Mesodermal cell (in vitro differentiated cells): ENCODE measurements at regions not wholly inside any gene's neighbourhood (a gene's known extent, or its start where the extent isn't known, plus 50 kb on each side); places are given as distances from the start of the nearest gene placed in this dataset.

Experiments used
- H3K27ac ChIP-seq: 2 replicates; pipeline ENCODE4 v1.7.0; 2013; ENCODE audit warnings: mild to moderate bottlenecking, low read depth, low read length, moderate library complexity; ENCODE audit not compliant: severe bottlenecking
- H3K36me3 ChIP-seq: 2 replicates; pipeline ENCODE4 v1.7.1; 2013; ENCODE audit warnings: mild to moderate bottlenecking, low read length, moderate library complexity; ENCODE audit not compliant: control insufficient read depth, insufficient read depth
- H3K4me1 ChIP-seq: one replicate; pipeline ENCODE4 v1.7.1; 2013; ENCODE audit warnings: mild to moderate bottlenecking, low read length; ENCODE audit not compliant: insufficient read depth, control insufficient read depth, poor library complexity, severe bottlenecking
- H3K4me3 ChIP-seq: 2 replicates; pipeline ENCODE4 v1.7.0; 2013; ENCODE audit warnings: low read length, control low read depth, mild to moderate bottlenecking; ENCODE audit not compliant: insufficient read depth, poor library complexity, severe bottlenecking; ENCODE audit errors: extremely low read depth
- H3K9me3 ChIP-seq: 2 replicates; pipeline ENCODE4 v1.7.1; 2013; ENCODE audit warnings: mild to moderate bottlenecking, low read length, moderate library complexity; ENCODE audit not compliant: control insufficient read depth
- WGBS, 2 experiments: methylation state at CpG; one replicate each; pipeline ENCODE4 v1.1.5; 2013; ENCODE audit warnings: missing lambda C conversion rate in 2 of 2; ENCODE audit not compliant: insufficient coverage in 2 of 2; 5-methylcytosine and 5-hydroxymethylcytosine counted together

DNA sequence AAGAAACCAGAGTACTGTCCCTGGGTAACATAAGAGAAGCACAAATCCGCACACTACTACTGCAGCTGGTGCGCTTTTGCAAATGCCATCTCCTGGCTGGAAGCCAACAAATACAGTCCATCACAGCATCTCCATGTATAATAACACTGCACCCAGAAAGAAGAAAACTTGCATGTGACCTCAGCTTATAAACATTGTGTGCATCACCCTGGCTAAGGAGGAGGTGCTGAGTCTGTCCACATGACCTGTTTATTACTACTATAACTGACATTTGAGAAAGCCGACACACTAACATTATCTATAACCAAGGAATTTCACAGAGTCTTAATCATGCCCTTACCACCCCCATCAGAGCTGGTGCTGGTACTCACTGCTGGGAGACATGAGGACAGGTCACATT lies 516.8 kb downstream of the CFAP47 start:
- no peaks in the 10 kb centered on the region for H3K36me3 ChIP-seq
- H3K9me3 ChIP-seq: no peaks in the 10 kb centered on the region
- WGBS, 2 experiments: 100% methylated on average over 2 of the region's 3 CpGs; no CpG with 5 or more reads in 1 of the 2 experiments
- H3K4me3 ChIP-seq: no peak overlapping the region
- H3K27ac ChIP-seq: no peak overlapping the region
- H3K4me1 ChIP-seq: no peaks in the 10 kb centered on the region

DNA sequence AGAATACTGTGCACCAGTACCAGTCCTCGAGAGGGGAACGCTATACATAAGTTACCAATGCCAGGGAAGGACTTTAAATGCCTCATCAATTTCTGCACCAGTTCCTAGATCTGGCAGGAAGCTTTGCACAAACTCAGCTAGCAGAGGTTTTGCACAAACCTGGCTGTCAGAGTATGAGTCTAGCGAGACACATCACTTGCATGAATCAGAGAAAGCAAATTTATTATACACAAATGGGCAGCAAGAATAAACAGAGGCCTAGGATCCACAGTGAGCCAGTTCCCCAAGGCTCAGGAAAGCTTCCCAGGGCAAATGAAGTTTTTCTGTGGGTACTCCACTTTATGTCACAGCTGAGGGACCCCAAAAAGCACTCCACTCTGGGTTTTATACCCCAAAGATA lies 523.5 kb downstream of the CFAP47 start:
- H3K27ac ChIP-seq: no peak overlapping the region
- no peaks in the 10 kb centered on the region for H3K36me3 ChIP-seq
- no peaks in the 10 kb centered on the region for H3K9me3 ChIP-seq
- no peaks in the 10 kb centered on the region for H3K4me1 ChIP-seq
- no peak overlapping the region for H3K4me3 ChIP-seq
- WGBS, 2 experiments: 80% methylated on average over 2 of the region's 3 CpGs; no CpG with 5 or more reads in 1 of the 2 experiments

DNA sequence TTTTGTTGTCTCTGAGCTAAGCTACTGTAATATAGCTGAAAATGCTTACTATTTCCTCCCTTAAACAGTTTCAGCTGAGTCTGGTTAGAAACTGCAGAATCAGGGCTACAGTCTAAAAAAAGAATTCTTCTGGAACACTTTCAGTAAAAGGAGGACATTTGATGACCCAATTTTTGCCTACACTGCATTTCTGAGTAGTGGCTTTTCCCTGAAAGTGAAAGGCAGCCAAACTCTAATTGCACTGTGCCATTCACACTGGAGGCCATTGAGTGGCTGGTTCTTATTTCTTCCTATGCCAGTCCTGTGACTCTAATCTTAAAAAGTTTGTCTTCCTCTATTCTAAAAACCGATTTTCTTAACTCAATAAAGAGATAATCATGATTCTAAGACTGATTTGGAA lies 526.0 kb downstream of the CFAP47 start:
- no peaks in the 10 kb centered on the region for H3K9me3 ChIP-seq
- no peak overlapping the region for H3K4me3 ChIP-seq
- no peak overlapping the region for H3K27ac ChIP-seq
- no peaks in the 10 kb centered on the region for H3K4me1 ChIP-seq
- no peaks in the 10 kb centered on the region for H3K36me3 ChIP-seq
- no CpG with 5 or more reads among the region's 1 CpG for WGBS, 2 experiments

DNA sequence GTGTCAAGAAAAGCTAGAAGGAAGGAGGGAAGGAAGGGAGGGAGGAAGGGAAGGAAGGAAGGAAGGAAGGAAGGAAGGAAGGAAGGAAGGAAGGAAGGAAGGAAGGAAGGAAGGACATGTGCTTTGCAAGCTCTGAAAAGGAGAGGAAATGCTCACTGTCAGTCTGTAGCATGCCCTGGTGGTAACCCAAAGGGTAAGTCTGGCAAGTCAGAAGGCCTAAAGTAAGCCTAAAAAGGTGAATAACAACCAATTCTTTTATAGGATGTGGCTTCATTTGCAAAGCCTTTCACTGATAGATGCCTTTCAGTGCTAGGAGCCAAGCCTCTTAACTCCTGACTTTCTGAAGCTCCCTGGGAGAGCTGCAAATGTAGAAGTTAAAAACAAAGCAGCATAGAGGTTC lies 542.6 kb downstream of the CFAP47 start:
- Histone ChIP-seq H3K27ac (no peak overlapping the region), H3K4me3 (no peak overlapping the region), H3K4me1 (no peaks in the 10 kb centered on the region), H3K36me3 (no peaks in the 10 kb centered on the region), H3K9me3 (no peaks in the 10 kb centered on the region)

DNA sequence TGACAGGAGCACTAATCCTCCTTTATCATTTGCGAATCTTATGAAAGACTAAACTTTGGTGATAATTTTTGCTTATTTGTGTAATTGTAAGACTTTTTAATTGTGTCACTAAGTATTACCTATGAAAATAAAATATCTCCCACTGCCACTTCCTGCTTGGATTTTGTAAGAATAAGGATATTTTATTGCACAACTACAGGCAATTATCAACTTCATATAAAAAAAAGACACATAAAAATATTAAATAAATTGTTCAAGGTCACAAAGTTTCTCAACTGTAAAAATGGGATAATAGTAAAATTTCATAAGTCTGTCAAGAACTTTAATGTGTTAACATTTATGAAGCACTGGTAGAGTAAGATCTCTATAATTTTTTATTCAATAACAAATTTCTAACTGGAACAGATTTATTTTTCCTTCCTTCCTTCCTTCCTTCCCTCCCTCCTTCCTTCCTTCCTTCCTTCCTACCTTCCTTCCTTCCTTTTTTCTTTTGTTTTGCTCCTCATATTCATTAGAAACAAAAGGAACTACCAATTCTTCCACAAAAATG lies 527.6 kb upstream of the FAM47C start:
- no peaks in the 10 kb centered on the region for H3K36me3 ChIP-seq
- no CpG with 5 or more reads among the region's 1 CpG for WGBS, 2 experiments
- H3K4me1 ChIP-seq: no peaks in the 10 kb centered on the region
- no peak overlapping the region for H3K4me3 ChIP-seq
- H3K9me3 ChIP-seq: no peaks in the 10 kb centered on the region
- no peak overlapping the region for H3K27ac ChIP-seq

DNA sequence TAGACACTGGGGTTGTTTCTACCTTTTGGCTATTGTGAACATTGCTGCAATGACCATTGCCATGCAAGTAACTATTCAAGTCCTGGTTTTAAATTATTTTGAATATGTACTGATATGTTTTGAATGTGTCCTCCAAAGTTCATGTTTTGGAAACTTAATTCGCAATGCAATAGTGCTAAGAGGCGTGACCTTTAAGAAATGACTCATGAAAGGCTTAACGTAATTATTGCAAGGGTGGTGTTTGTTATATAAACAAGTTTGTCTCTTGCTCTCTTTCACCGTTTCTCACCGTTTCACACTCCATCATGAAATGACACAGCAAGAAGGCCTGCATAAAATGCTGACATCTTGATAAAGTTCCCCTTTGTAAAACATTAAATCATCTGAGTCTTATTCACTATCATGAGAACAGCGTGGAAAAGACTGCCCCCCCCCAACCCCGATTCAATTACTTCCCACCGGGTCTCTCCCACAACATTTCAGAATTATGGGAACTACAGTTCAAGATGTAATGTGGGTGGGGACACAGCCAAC lies 506.9 kb upstream of the FAM47C start:
- 100% methylated on average over 1 of the region's 8 CpGs; no CpG with 5 or more reads in 1 of the 2 experiments for WGBS, 2 experiments
- no peak overlapping the region for H3K4me3 ChIP-seq
- H3K4me1 ChIP-seq: no peaks in the 10 kb centered on the region
- no peaks in the 10 kb centered on the region for H3K36me3 ChIP-seq
- no peaks in the 10 kb centered on the region for H3K9me3 ChIP-seq
- no peak overlapping the region for H3K27ac ChIP-seq

DNA sequence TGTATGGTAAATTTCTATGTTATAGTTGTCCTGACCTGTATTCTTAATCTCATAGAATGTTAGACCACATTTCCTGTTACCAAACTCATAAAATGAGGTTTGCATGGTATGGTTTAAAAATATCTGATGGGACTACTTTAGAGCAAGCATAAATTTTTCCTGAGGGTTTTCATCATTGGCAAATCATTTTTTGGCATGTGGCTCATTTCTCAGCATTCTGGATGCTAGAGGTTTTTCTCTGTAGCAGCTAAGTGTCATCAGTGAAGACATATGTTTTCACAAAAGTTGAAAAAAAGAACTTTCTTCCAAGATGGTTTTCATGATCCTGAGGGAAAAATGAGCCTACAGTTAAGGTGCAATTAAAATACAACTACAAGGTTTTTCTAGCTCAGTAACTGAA lies 503.5 kb upstream of the FAM47C start:
- Histone ChIP-seq H3K4me3 (no peak overlapping the region), H3K27ac (no peak overlapping the region), H3K36me3 (no peaks in the 10 kb centered on the region), H3K4me1 (no peaks in the 10 kb centered on the region), H3K9me3 (peaks cover 9% of the 10 kb centered on the region)

DNA sequence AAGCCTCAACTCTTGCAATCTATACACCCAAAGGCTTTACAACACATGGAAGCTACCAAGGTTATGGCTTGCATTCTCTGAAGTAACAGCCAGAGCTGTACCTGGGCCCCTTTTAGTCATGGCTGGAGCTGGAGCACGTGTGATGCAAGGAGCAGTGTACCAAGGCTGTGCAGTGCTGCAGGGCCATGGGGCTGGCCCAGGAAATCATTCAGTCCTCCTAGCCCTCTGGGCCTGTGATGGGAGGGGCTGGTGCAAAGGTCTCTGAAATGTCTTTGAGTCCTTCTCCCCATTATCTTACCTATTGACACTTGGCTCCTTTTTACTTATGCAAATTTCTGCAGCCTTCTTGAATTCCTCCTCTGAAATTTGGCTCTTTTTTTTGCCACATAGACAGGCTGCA lies 500.1 kb upstream of the FAM47C start:
- H3K4me3 ChIP-seq: no peak overlapping the region
- no CpG with 5 or more reads among the region's 1 CpG for WGBS, 2 experiments
- H3K27ac ChIP-seq: no peak overlapping the region
- peaks cover 9% of the 10 kb centered on the region for H3K9me3 ChIP-seq
- no peaks in the 10 kb centered on the region for H3K36me3 ChIP-seq
- no peaks in the 10 kb centered on the region for H3K4me1 ChIP-seq

DNA sequence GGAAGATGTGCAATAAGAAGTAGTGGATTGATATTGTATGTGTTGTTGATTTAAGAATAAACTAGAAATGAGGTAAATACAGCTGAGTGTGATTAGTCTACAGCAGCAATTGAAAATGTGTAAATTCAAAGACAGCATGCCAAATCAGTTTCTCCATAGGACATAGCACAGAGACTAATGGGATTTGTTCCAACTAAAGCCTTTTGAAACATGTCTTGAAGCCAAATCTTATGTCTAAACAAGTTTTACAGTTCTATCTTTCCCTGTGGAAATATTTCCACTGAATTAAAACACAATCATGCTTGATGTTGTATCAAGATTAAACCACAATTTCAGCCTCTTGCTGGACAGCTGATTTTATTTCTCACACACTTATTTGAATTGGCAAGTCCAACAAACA lies 497.4 kb upstream of the FAM47C start:
- H3K36me3 ChIP-seq: no peaks in the 10 kb centered on the region
- no peak overlapping the region for H3K4me3 ChIP-seq
- no peaks in the 10 kb centered on the region for H3K4me1 ChIP-seq
- H3K9me3 ChIP-seq: peaks cover 9% of the 10 kb centered on the region
- H3K27ac ChIP-seq: no peak overlapping the region

DNA sequence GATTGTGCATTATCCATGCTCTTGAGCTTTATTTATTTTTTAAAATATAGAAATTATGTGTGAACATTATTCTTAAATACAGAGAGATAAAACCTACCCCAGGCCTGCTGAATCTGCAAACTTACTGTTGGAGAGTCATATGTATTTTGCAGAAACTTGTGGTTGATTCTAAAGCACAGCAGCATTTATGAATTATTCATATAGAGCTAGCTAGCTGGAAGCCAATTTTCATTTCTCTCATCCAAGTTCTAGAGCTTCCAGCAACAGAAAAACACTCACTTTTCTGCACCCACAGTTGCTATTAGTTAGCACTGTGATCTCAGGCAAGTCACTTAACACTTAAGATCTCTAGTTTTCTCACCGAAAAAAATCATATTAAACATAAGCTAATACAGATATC lies 479.5 kb upstream of the FAM47C start:
- no peaks in the 10 kb centered on the region for H3K9me3 ChIP-seq
- no CpG with 5 or more reads among the region's 1 CpG for WGBS, 2 experiments
- no peak overlapping the region for H3K27ac ChIP-seq
- no peaks in the 10 kb centered on the region for H3K36me3 ChIP-seq
- H3K4me1 ChIP-seq: no peaks in the 10 kb centered on the region
- H3K4me3 ChIP-seq: no peak overlapping the region

DNA sequence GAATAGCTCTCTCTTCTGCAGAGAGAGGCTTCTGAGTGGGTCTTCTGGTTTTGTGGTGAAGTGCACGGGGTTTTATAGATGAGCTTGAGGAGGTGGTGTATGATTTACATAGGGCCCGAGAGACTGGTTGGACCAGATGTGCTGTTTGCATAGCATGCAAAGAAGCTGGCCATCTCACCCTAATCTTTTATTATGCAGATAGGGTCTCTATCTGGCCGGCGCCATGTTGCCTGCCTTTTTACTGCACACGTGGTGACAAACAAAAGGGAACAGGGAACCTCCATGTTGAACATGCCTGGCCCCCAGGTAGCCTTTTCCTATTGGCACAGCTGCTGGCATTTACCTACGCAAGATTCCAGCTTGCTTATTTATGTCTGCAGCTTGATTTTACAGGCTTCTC lies 473.3 kb upstream of the FAM47C start:
- WGBS, 2 experiments: 67 to 95% methylated on average over 3 to 4 of the region's 6 CpGs
- Histone ChIP-seq H3K4me3 (no peak overlapping the region), H3K4me1 (no peaks in the 10 kb centered on the region), H3K27ac (no peak overlapping the region), H3K36me3 (no peaks in the 10 kb centered on the region), H3K9me3 (no peaks in the 10 kb centered on the region)
